Panc1 (cell line): ENCODE measurements at regions not wholly inside any gene's neighbourhood (a gene's known extent, or its start where the extent isn't known, plus 50 kb on each side); places are given as distances from the start of the nearest gene placed in this dataset.

Experiments used
- ATAC-seq: fragments of 200-7000 bp; cut with Tn5 transposase; 2 replicates; pipeline ENCODE4 v1.9.1; 2020; ENCODE audit warnings: mild to moderate bottlenecking, moderate library complexity
- BruUV-seq: library from RNA; stranded (reverse); fragments of 400-500 nt; replicated peaks from 2 replicates; lab custom pipeline; 2021; lab: Mats Ljungman, UMichigan
- CTCF ChIA-PET: fragments of 300-600 bp; sonication (Branson Sonifier 250); formaldehyde crosslinking; loops from one replicate; lab custom pipeline; 2022; ENCODE audit warnings: antibody characterized with exemption; lab: Charles Lee
- POLR2A ChIA-PET: fragments of 300-600 bp; sonication (Branson Sonifier 250); formaldehyde crosslinking; loops from one replicate; lab custom pipeline; 2022; ENCODE audit warnings: antibody characterized with exemption; lab: Charles Lee
- DNase-seq: peaks from one replicate; pipeline ENCODE4 v3.0.0-alpha.2; 2010; ENCODE audit warnings: low read depth, low spot score
- H3K27ac ChIP-seq: 2 replicates; pipeline ENCODE4 v1.5.1; 2011; ENCODE audit warnings: mild to moderate bottlenecking, low read length, inconsistent platforms
- H3K27me3 ChIP-seq: fragments of 200-500 bp; sonication (Bioruptor generic); 2 replicates; pipeline ENCODE4 v1.6.0; 2014; ENCODE audit warnings: low read length, inconsistent platforms; ENCODE audit not compliant: control insufficient read depth, insufficient read depth
- H3K36me3 ChIP-seq: fragments of 200-500 bp; sonication (Bioruptor generic); 2 replicates; pipeline ENCODE4 v1.5.1; 2014; ENCODE audit warnings: inconsistent platforms, mild to moderate bottlenecking, low read length, moderate library complexity; ENCODE audit not compliant: control insufficient read depth, insufficient read depth
- H3K4me1 ChIP-seq: 2 replicates; pipeline ENCODE4 v1.5.1; 2011; ENCODE audit warnings: inconsistent platforms, mild to moderate bottlenecking, low read length, moderate library complexity; ENCODE audit not compliant: control insufficient read depth, insufficient read depth
- H3K4me3 ChIP-seq, 2 experiments: 2 replicates each; pipeline ENCODE4 v1.5.1; 2011 to 2012; ENCODE audit warnings: low read depth in 2 of 2, low read length in 2 of 2, mild to moderate bottlenecking in 2 of 2, inconsistent platforms in 1 of 2, moderate library complexity in 1 of 2
- H3K9me3 ChIP-seq: fragments of 200-500 bp; sonication (Bioruptor generic); 2 replicates; pipeline ENCODE4 v1.5.1; 2014; ENCODE audit warnings: low read depth, mild to moderate bottlenecking, inconsistent platforms, low read length, moderate library complexity; ENCODE audit not compliant: control insufficient read depth, insufficient read depth
- POLR2AphosphoS5 ChIP-seq: IDR thresholded peaks from 2 replicates; pipeline ENCODE4 v1.6.1; 2012; ENCODE audit warnings: mild to moderate bottlenecking, low read depth, low read length, moderate library complexity
- SIN3A ChIP-seq: IDR thresholded peaks from 2 replicates; pipeline ENCODE4 v1.6.1; 2012; ENCODE audit warnings: low read depth, mild to moderate bottlenecking, low read length, moderate library complexity, borderline replicate concordance; ENCODE audit not compliant: insufficient read depth
- TCF7L2 ChIP-seq: IDR thresholded peaks from 2 replicates; pipeline ENCODE4 v1.6.1; 2011; ENCODE audit warnings: mild to moderate bottlenecking, low read depth, low read length, inconsistent platforms
- in situ Hi-C: cut with HindIII; loops from 2 replicates; pipeline ENCODE4 v1.10.0; 2016; ENCODE audit warnings: low sequenced_read_pairs, low pct_unique_long_range_greater_than_20kb
- intact Hi-C: fragments of 100-400 bp; cut with micrococcal nuclease; formaldehyde crosslinking; loops from one replicate; pipeline ENCODE4 v1.10.0; 2022; ENCODE audit not compliant: unreplicated experiment
- TF ChIP-seq, protein P1 (sequence below), 2 experiments: IDR thresholded peaks; 2 replicates each; pipeline ENCODE4 v1.6.1; 2011 to 2012; ENCODE audit warnings: low read depth in 2 of 2, control low read depth in 1 of 2, low read length in 1 of 2, mild to moderate bottlenecking in 1 of 2, moderate library complexity in 1 of 2; ENCODE audit not compliant: insufficient read depth in 1 of 2
- TF ChIP-seq, protein P2 (sequence below): fragments of 450-650 bp; IDR thresholded peaks from 2 replicates; pipeline ENCODE4 v1.5.1; 2017; ENCODE audit warnings: mild to moderate bottlenecking

DNA sequence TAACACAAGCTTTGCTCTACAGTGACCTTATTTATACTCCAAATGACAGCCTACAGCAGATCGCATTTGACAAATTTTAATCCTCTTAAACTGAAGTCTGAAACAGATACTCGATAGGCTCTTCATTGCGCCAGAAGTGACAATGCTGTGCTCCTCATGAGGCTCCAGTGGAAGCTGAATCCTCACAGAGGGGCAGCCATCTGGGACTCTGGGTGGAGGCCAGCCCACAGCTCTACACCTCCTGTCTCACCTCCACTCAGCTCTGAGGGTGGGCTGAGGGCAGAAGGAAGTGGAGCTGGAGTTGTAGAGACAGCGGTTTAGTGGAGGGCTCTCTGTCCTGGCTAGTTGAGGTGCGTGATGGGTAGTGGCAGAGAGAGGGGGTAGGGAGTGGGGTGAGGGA lies 283.3 kb upstream of the ANKRD55 start:
- BruUV-seq, result no TSS peak
- intact Hi-C loops (no loop called here), in situ Hi-C loops (no loop called here)
- Histone ChIP-seq H3K9me3 (no peaks in the 10 kb centered on the region), H3K4me3 (no peak overlapping the region), H3K27ac (no peak overlapping the region), H3K27me3 (no peaks in the 10 kb centered on the region), H3K36me3 (no peaks in the 10 kb centered on the region), H3K4me1 (no peaks in the 10 kb centered on the region)
- TF ChIP-seq, protein P1, sequence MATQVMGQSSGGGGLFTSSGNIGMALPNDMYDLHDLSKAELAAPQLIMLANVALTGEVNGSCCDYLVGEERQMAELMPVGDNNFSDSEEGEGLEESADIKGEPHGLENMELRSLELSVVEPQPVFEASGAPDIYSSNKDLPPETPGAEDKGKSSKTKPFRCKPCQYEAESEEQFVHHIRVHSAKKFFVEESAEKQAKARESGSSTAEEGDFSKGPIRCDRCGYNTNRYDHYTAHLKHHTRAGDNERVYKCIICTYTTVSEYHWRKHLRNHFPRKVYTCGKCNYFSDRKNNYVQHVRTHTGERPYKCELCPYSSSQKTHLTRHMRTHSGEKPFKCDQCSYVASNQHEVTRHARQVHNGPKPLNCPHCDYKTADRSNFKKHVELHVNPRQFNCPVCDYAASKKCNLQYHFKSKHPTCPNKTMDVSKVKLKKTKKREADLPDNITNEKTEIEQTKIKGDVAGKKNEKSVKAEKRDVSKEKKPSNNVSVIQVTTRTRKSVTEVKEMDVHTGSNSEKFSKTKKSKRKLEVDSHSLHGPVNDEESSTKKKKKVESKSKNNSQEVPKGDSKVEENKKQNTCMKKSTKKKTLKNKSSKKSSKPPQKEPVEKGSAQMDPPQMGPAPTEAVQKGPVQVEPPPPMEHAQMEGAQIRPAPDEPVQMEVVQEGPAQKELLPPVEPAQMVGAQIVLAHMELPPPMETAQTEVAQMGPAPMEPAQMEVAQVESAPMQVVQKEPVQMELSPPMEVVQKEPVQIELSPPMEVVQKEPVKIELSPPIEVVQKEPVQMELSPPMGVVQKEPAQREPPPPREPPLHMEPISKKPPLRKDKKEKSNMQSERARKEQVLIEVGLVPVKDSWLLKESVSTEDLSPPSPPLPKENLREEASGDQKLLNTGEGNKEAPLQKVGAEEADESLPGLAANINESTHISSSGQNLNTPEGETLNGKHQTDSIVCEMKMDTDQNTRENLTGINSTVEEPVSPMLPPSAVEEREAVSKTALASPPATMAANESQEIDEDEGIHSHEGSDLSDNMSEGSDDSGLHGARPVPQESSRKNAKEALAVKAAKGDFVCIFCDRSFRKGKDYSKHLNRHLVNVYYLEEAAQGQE (IDR thresholded peaks at IDR 0.05; ENCODE audit: insufficient read depth in 1 of 2, low read depth in 2 of 2, low read length in 1 of 2), result no peak
- no peak for ATAC-seq
- no peak for DNase-seq
- CTCF ChIA-PET, result interaction anchor here (0.6 kb wide), 1 partner anchor 145 kb away, joined by 3 read pairs; no protein-coding TSS in a partner anchor
- POLR2A ChIA-PET, result no interaction called here

DNA sequence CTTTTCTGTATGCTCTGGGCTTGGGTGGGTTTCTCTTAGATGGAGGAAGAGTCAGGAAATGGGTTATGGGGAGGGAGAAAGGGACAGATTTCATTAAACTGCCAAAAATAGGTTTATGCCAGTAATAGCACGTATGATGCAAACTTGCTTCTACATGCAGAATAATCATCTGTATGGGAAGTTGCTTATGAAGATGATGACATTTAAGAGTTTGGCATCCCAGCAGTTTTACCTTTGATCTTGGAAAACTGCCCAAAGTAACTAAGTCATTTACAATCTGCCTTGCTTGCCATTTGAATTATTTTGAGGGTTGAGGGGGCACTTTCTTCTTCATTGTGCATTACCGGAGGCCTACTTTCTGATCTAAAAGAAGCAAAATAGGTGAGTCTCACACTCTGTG lies 282.9 kb upstream of the ANKRD55 start:
- Histone ChIP-seq H3K27ac (no peak overlapping the region), H3K27me3 (no peaks in the 10 kb centered on the region), H3K9me3 (no peaks in the 10 kb centered on the region), H3K4me1 (no peaks in the 10 kb centered on the region), H3K4me3 (no peak overlapping the region), H3K36me3 (no peaks in the 10 kb centered on the region)
- ChIA-PET CTCF (no interaction called here), POLR2A (no interaction called here)
- ATAC-seq (no peak), DNase-seq (no peak)
- intact Hi-C loops (no loop called here), in situ Hi-C loops (no loop called here)
- no TSS peak for BruUV-seq
- TF ChIP-seq, protein P2, sequence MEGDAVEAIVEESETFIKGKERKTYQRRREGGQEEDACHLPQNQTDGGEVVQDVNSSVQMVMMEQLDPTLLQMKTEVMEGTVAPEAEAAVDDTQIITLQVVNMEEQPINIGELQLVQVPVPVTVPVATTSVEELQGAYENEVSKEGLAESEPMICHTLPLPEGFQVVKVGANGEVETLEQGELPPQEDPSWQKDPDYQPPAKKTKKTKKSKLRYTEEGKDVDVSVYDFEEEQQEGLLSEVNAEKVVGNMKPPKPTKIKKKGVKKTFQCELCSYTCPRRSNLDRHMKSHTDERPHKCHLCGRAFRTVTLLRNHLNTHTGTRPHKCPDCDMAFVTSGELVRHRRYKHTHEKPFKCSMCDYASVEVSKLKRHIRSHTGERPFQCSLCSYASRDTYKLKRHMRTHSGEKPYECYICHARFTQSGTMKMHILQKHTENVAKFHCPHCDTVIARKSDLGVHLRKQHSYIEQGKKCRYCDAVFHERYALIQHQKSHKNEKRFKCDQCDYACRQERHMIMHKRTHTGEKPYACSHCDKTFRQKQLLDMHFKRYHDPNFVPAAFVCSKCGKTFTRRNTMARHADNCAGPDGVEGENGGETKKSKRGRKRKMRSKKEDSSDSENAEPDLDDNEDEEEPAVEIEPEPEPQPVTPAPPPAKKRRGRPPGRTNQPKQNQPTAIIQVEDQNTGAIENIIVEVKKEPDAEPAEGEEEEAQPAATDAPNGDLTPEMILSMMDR, result no peak
- no peak for TF ChIP-seq TCF7L2
- no peak for TF ChIP-seq SIN3A
- TF ChIP-seq, protein P1 (IDR thresholded peaks at IDR 0.05; ENCODE audit: insufficient read depth in 1 of 2, low read depth in 2 of 2, low read length in 1 of 2), result no peak
- TF ChIP-seq POLR2AphosphoS5, result no peak
